ENCODE measurements at regions not wholly inside any gene's neighbourhood (a gene's known extent, or its start where the extent isn't known, plus 50 kb on each side); places are given as distances from the start of the nearest gene placed in this dataset.

- Histone ChIP-seq H3K79me2 (ENCODE audit: control insufficient read depth, insufficient read depth, low read length) (no peaks in the 10 kb centered on the region), H4K20me1 (replicated peaks; ENCODE audit: control insufficient read depth, extremely low read depth, insufficient read depth, low read length) (no peaks in the 10 kb centered on the region), H3K9me3 (replicated peaks; ENCODE audit: control insufficient read depth, insufficient read depth, low read length) (no peaks in the 10 kb centered on the region), H2AFZ (ENCODE audit: low read depth, low read length) (no peak overlapping the region), H3K9ac (replicated peaks; ENCODE audit: extremely low read depth, insufficient read depth, low read length) (no peak overlapping the region), H3K9me1 (replicated peaks; ENCODE audit: control insufficient read depth, extremely low read depth, insufficient read depth, low read length) (no peaks in the 10 kb centered on the region), H3K27me3 (ENCODE audit: control insufficient read depth in 2 of 2, insufficient read depth in 2 of 2, low read length in 2 of 2) (peaks cover 0 to 3% of the 10 kb centered on the region in 2 experiments), H3K4me2 (ENCODE audit: insufficient read depth, low read length) (no peak overlapping the region), H3K27ac (ENCODE audit: insufficient read depth, low read depth, low read length) (no peak overlapping the region), H3K36me3 (ENCODE audit: control insufficient read depth in 2 of 2, extremely low read depth in 1 of 2, insufficient read depth in 2 of 2, low read length in 2 of 2) (no peaks in the 10 kb centered on the region), H3K4me1 (ENCODE audit: control insufficient read depth, extremely low read depth, insufficient read depth, low read length) (no peaks in the 10 kb centered on the region), H3K4me3 (replicated peaks in 1 of 3; ENCODE audit: insufficient read depth in 1 of 3, low read depth in 1 of 3, low read length in 3 of 3) (no peak overlapping the region)
- dilution Hi-C loops (cut with MboI; ENCODE audit: extremely low pct_ligation_motif_present, low sequenced_read_pairs) = no loop called here
- ChIA-PET POLR2A (no interaction called here), CTCF (no interaction called here)
- FAIRE-seq (no peak), DNase-seq (ENCODE audit: low read depth, low spot score) (no peak)
- intact Hi-C loops (cut with micrococcal nuclease) = no loop called here
- TF ChIP-seq POLR2A (IDR thresholded peaks at IDR 0.05; ENCODE audit: low read depth, low read length) (no peak), POLR2AphosphoS5 (IDR thresholded peaks at IDR 0.05; ENCODE audit: insufficient read depth, low read depth, low read length) (no peak), GATA2 (IDR thresholded peaks at IDR 0.05; ENCODE audit: insufficient read depth, insufficient read length, low read depth, low read length) (no peak), EZH2 (IDR thresholded peaks at IDR 0.05; ENCODE audit: borderline replicate concordance, low read depth, low read length, severe bottlenecking) (no peak), MAX (IDR thresholded peaks at IDR 0.05; ENCODE audit: insufficient read depth, insufficient read length) (no peak), CTCF (IDR thresholded peaks at IDR 0.05; ENCODE audit: extremely low read depth in 1 of 2, insufficient read depth in 1 of 2, low read depth in 1 of 2, low read length in 2 of 2) (no peak), JUN (IDR thresholded peaks at IDR 0.05; ENCODE audit: borderline replicate concordance, insufficient read depth, insufficient read length, low read depth) (no peak), MYC (IDR thresholded peaks at IDR 0.05; ENCODE audit: low read depth, low read length) (no peak), FOS (IDR thresholded peaks at IDR 0.05; ENCODE audit: borderline replicate concordance, insufficient read depth, low read length) (no peak)
- BruUV-seq (replicated peaks) = no TSS peak
Observed at GRCh38 chr2:18790509-18791171, 201.3 kb upstream of the NT5C1B start.

Measured in endothelial cell of umbilical vein (primary cell).